Tibial nerve (tissue), 4 donors: ENCODE measurements at regions not wholly inside any gene's neighbourhood (a gene's known extent, or its start where the extent isn't known, plus 50 kb on each side); places are given as distances from the start of the nearest gene placed in this dataset.

Experiments
- DNase-seq, 2 donors: peaks; one replicate each; pipeline ENCODE4 v3.0.0-alpha.2; 2019; ENCODE audit warnings: low spot score in 2 of 2
- H3K27ac ChIP-seq, 4 donors: fragments of 200-600 bp; sonication (generic) in 3 of 4; one replicate each; pipeline ENCODE4 v1.5.1; 2017 to 2019; ENCODE audit warnings: mild to moderate bottlenecking in 1 of 4
- H3K27me3 ChIP-seq, 2 donors: fragments of 200-600 bp; sonication (generic) in 1 of 2; one replicate each; pipeline versions ENCODE4 v1.5.1 to v1.6.0; 2017 to 2019
- H3K36me3 ChIP-seq, 3 donors: fragments of 200-600 bp; sonication (generic); one replicate each; pipeline ENCODE4 v1.5.1; 2018 to 2019
- H3K4me1 ChIP-seq, 4 donors: fragments of 200-600 bp; sonication (generic) in 3 of 4; one replicate each; pipeline ENCODE4 v1.5.1; 2017 to 2019
- H3K4me3 ChIP-seq, 4 donors: fragments of 200-600 bp; sonication (generic) in 3 of 4; one replicate each; pipeline ENCODE4 v1.5.1; 2017 to 2019; ENCODE audit warnings: mild to moderate bottlenecking in 1 of 4, moderate library complexity in 1 of 4
- H3K9me3 ChIP-seq, 4 donors: fragments of 200-600 bp; sonication (generic) in 3 of 4; one replicate each; pipeline ENCODE4 v1.5.1; 2017 to 2019
- CTCF ChIP-seq, 5 experiments: fragments of 200-600 bp in 3 of 5; fragments of 450-650 bp in 2 of 5; sonication (generic) in 3 of 5; IDR thresholded peaks; one replicate each; pipeline ENCODE4 v1.5.1; 2016 to 2019; ENCODE audit warnings: antibody characterized with exemption in 5 of 5, mild to moderate bottlenecking in 3 of 5, moderate library complexity in 2 of 5
- EP300 ChIP-seq, 2 donors: sonication (generic); formaldehyde crosslinking; IDR thresholded peaks; one replicate each; pipeline ENCODE4 v1.6.1; 2017; ENCODE audit warnings: antibody characterized with exemption in 2 of 2, mild to moderate bottlenecking in 1 of 2
- POLR2A ChIP-seq, 2 donors: fragments of 450-650 bp; IDR thresholded peaks; one replicate each; pipeline ENCODE4 v1.6.1; 2017; ENCODE audit warnings: antibody characterized with exemption in 2 of 2, mild to moderate bottlenecking in 2 of 2, moderate library complexity in 2 of 2
- WGBS, 2 donors: methylation state at CpG; one replicate each; pipeline ENCODE4 v1.1.5; 2018; 5-methylcytosine and 5-hydroxymethylcytosine counted together

GRCh38 chr13:106401081-106401480, 134.4 kb downstream of the EFNB2 start:
- H3K27me3 ChIP-seq, result no peaks in the 10 kb centered on the region
- WGBS, 2 donors, result 50% methylated on average over 3 of the region's 3 CpGs
- no peak for DNase-seq
- no peaks in the 10 kb centered on the region for H3K4me1 ChIP-seq
- TF ChIP-seq CTCF (IDR thresholded peaks at IDR 0.05), result no peak
- H3K4me3 ChIP-seq, result no peak overlapping the region
- no peaks in the 10 kb centered on the region for H3K9me3 ChIP-seq
- no peaks in the 10 kb centered on the region for H3K36me3 ChIP-seq
- no peak overlapping the region for H3K27ac ChIP-seq

- WGBS, 2 donors, result 74 to 84% methylated on average over 1 of the region's 1 CpG
- no peak overlapping the region for H3K4me3 ChIP-seq
- no peaks in the 10 kb centered on the region for H3K36me3 ChIP-seq
- DNase-seq, result no peak
- H3K27me3 ChIP-seq, result no peaks in the 10 kb centered on the region
- H3K9me3 ChIP-seq, result no peaks in the 10 kb centered on the region
- TF ChIP-seq CTCF (IDR thresholded peaks at IDR 0.05) (no peak), POLR2A (IDR thresholded peaks at IDR 0.05) (no peak)
- no peaks in the 10 kb centered on the region for H3K4me1 ChIP-seq
- H3K27ac ChIP-seq, result no peak overlapping the region
Observed at GRCh38 chr13:106400289-106400688, 135.2 kb downstream of the EFNB2 start.

- Histone ChIP-seq H3K4me3 (no peak overlapping the region), H3K27ac (no peak overlapping the region), H3K27me3 (no peaks in the 10 kb centered on the region), H3K9me3 (no peaks in the 10 kb centered on the region), H3K4me1 (no peaks in the 10 kb centered on the region), H3K36me3 (no peaks in the 10 kb centered on the region)
- DNase-seq, result no peak
- 93% methylated on average over 1 of the region's 1 CpG for WGBS, 2 donors
- TF ChIP-seq POLR2A (IDR thresholded peaks at IDR 0.05) (no peak), EP300 (IDR thresholded peaks at IDR 0.05) (no peak), CTCF (IDR thresholded peaks at IDR 0.05) (no peak)
Observed at GRCh38 chr13:106398289-106398688, 137.2 kb downstream of the EFNB2 start.

- Histone ChIP-seq H3K9me3 (no peaks in the 10 kb centered on the region), H3K27ac (no peak overlapping the region), H3K4me1 (no peaks in the 10 kb centered on the region), H3K36me3 (no peaks in the 10 kb centered on the region), H3K4me3 (no peak overlapping the region), H3K27me3 (no peaks in the 10 kb centered on the region)
- DNase-seq, result no peak
- no peak for TF ChIP-seq POLR2A (IDR thresholded peaks at IDR 0.05)
- TF ChIP-seq CTCF (IDR thresholded peaks at IDR 0.05), result no peak
- TF ChIP-seq EP300 (IDR thresholded peaks at IDR 0.05), result no peak
- WGBS, 2 donors, result 77 to 80% methylated on average over 3 to 4 of the region's 4 CpGs
Observed at GRCh38 chr13:106393776-106394175, 141.7 kb downstream of the EFNB2 start.

GRCh38 chr13:106391681-106392080, 143.8 kb downstream of the EFNB2 start:
- no peak overlapping the region for H3K4me3 ChIP-seq
- H3K36me3 ChIP-seq, result no peaks in the 10 kb centered on the region
- no peaks in the 10 kb centered on the region for H3K27me3 ChIP-seq
- no peak overlapping the region for H3K27ac ChIP-seq
- TF ChIP-seq CTCF (IDR thresholded peaks at IDR 0.05), result no peak
- TF ChIP-seq EP300 (IDR thresholded peaks at IDR 0.05), result no peak
- TF ChIP-seq POLR2A (IDR thresholded peaks at IDR 0.05), result no peak
- DNase-seq, result no peak
- no peaks in the 10 kb centered on the region for H3K4me1 ChIP-seq
- H3K9me3 ChIP-seq, result no peaks in the 10 kb centered on the region
- WGBS, 2 donors, result 94 to 96% methylated on average over 6 of the region's 6 CpGs
